ENCODE measurements at regions not wholly inside any gene's neighbourhood (a gene's known extent, or its start where the extent isn't known, plus 50 kb on each side); places are given as distances from the start of the nearest gene placed in this dataset.

- intact Hi-C loops (cut with DNase I): no loop called here
- peaks cover 6% of the 10 kb centered on the region for H3K4me1 ChIP-seq
- no peak overlapping the region for H3K27ac ChIP-seq
- no peaks in the 10 kb centered on the region for H3K36me3 ChIP-seq
- DNase-seq (no peak), ATAC-seq (no peak)
- no peaks in the 10 kb centered on the region for H3K9me3 ChIP-seq
- no peaks in the 10 kb centered on the region for H3K27me3 ChIP-seq (ENCODE audit: low read depth)
- no peak for TF ChIP-seq CTCF (IDR thresholded peaks at IDR 0.05)
- no peak overlapping the region for H3K4me3 ChIP-seq
Measured at GRCh38 chr6:43880236-43881137, 110.5 kb downstream of the VEGFA start.

GRCh38 chr6:43879722-43880121, 109.7 kb downstream of the VEGFA start:
- H3K27me3 ChIP-seq (ENCODE audit: low read depth): no peaks in the 10 kb centered on the region
- H3K4me3 ChIP-seq: no peak overlapping the region
- ATAC-seq: no peak
- H3K36me3 ChIP-seq: no peaks in the 10 kb centered on the region
- intact Hi-C loops (cut with DNase I): no loop called here
- H3K27ac ChIP-seq: no peak overlapping the region
- H3K9me3 ChIP-seq: no peaks in the 10 kb centered on the region
- no peak for DNase-seq
- peaks cover 3% of the 10 kb centered on the region for H3K4me1 ChIP-seq
- no peak for TF ChIP-seq CTCF (IDR thresholded peaks at IDR 0.05)

GRCh38 chr6:43878823-43879495, 108.9 kb downstream of the VEGFA start:
- Histone ChIP-seq H3K9me3 (no peaks in the 10 kb centered on the region), H3K4me1 (no peaks in the 10 kb centered on the region), H3K27ac (no peak overlapping the region), H3K36me3 (no peaks in the 10 kb centered on the region), H3K4me3 (no peak overlapping the region), H3K27me3 (ENCODE audit: low read depth) (no peaks in the 10 kb centered on the region)
- no peak for TF ChIP-seq CTCF (IDR thresholded peaks at IDR 0.05)
- intact Hi-C loops (cut with DNase I): no loop called here
- ATAC-seq (peak in 1 of 2 donors; percentile 15), DNase-seq (no peak)

GRCh38 chr6:43878127-43878634, 108.2 kb downstream of the VEGFA start:
- DNase-seq (no peak), ATAC-seq (no peak)
- Histone ChIP-seq H3K27me3 (ENCODE audit: low read depth) (no peaks in the 10 kb centered on the region), H3K4me1 (no peaks in the 10 kb centered on the region), H3K4me3 (no peak overlapping the region), H3K9me3 (no peaks in the 10 kb centered on the region), H3K36me3 (no peaks in the 10 kb centered on the region), H3K27ac (no peak overlapping the region)
- intact Hi-C loops (cut with DNase I): no loop called here
- TF ChIP-seq CTCF (IDR thresholded peaks at IDR 0.05): no peak

- Histone ChIP-seq H3K36me3 (no peaks in the 10 kb centered on the region), H3K27me3 (ENCODE audit: low read depth) (no peaks in the 10 kb centered on the region), H3K4me3 (no peak overlapping the region), H3K9me3 (no peaks in the 10 kb centered on the region), H3K27ac (no peak overlapping the region), H3K4me1 (no peaks in the 10 kb centered on the region)
- ATAC-seq: no peak
- no peak for TF ChIP-seq CTCF (IDR thresholded peaks at IDR 0.05)
- no peak for DNase-seq
- intact Hi-C loops (cut with DNase I): no loop called here
Measured at GRCh38 chr6:43877463-43878126, 107.6 kb downstream of the VEGFA start.

All from lower lobe of right lung (tissue), 2 donors.